HepG2 (cell line): ENCODE measurements at regions not wholly inside any gene's neighbourhood (a gene's known extent, or its start where the extent isn't known, plus 50 kb on each side); places are given as distances from the start of the nearest gene placed in this dataset.

Experiments used
- ATAC-seq: fragments of 200-7000 bp; cut with Tn5 transposase; 3 replicates; pipeline ENCODE4 v1.9.1; 2020; ENCODE audit warnings: mild to moderate bottlenecking, moderate library complexity
- BruUV-seq: library from RNA; stranded (reverse); fragments of 400-500 nt; replicated peaks from 2 replicates; lab custom pipeline; 2021; lab: Mats Ljungman, UMichigan
- CTCF ChIA-PET: fragments of 300-600 bp; formaldehyde crosslinking; extraction: SDS; loops from one replicate; lab custom pipeline; 2021; ENCODE audit warnings: low total read pairs, inconsistent platforms, low intra/inter-chr PET ratio; lab: Yijun Ruan, JAX
- POLR2A ChIA-PET: fragments of 350-600 bp; sonication (Branson Sonifier 250); formaldehyde crosslinking; loops from one replicate; lab custom pipeline; 2020; ENCODE audit warnings: antibody characterized with exemption, inconsistent platforms; lab: Yijun Ruan, JAX
- DNase-seq: peaks from one replicate; pipeline ENCODE4 v3.0.0-alpha.2; 2015; ENCODE audit warnings: low spot score
- FAIRE-seq: peaks from 3 replicates; lab custom pipeline; 2011; peaks lifted over from hg19 to GRCh38; lab: Jason Lieb, UNC
- H2AFZ ChIP-seq: one replicate; pipeline ENCODE4 v1.6.1; 2011; ENCODE audit warnings: low read length, inconsistent platforms
- H3K27ac ChIP-seq: fragments of 300-600 bp; 3 replicates; pipeline ENCODE4 v1.8.0; 2011; ENCODE audit warnings: mixed run types, mild to moderate bottlenecking, mixed read lengths, low read length, inconsistent platforms; ENCODE audit not compliant: insufficient read depth; ENCODE audit errors: extremely low read length
- H3K27me3 ChIP-seq, 2 experiments: fragments of 200-600 bp in 1 of 2; 2 replicates in 1 of 2; 3 replicates in 1 of 2; pipeline versions ENCODE4 v1.6.0 to v1.8.0; 2011; ENCODE audit warnings: low read length in 2 of 2, mild to moderate bottlenecking in 2 of 2, moderate library complexity in 2 of 2, inconsistent platforms in 1 of 2; ENCODE audit not compliant: insufficient read depth in 2 of 2, control insufficient read depth in 1 of 2
- H3K36me3 ChIP-seq, 2 experiments: fragments of 200-600 bp in 1 of 2; replicated peaks in 1 of 2; 2 replicates in 1 of 2; 3 replicates in 1 of 2; pipeline versions ENCODE4 v1.5.1 to v1.8.0; 2011; ENCODE audit warnings: low read length in 2 of 2, inconsistent platforms in 1 of 2; ENCODE audit not compliant: insufficient read depth in 2 of 2, control insufficient read depth in 1 of 2
- H3K4me1 ChIP-seq: 2 replicates; pipeline ENCODE4 v1.5.1; 2012; ENCODE audit warnings: low read length, inconsistent platforms; ENCODE audit not compliant: insufficient read depth
- H3K4me2 ChIP-seq: 2 replicates; pipeline ENCODE4 v1.6.0; 2011; ENCODE audit warnings: low read depth, low read length, inconsistent platforms
- H3K4me3 ChIP-seq, 3 experiments: fragments of 200-600 bp in 1 of 3; sonication (generic), shearing (Covaris generic) in 1 of 3; replicated peaks in 1 of 3; 2 replicates each; pipeline ENCODE4 v1.5.1; 2011 to 2016; ENCODE audit warnings: low read length in 3 of 3, inconsistent platforms in 2 of 3, low read depth in 2 of 3, mild to moderate bottlenecking in 2 of 3, control low read depth in 1 of 3, mixed read lengths in 1 of 3; ENCODE audit not compliant: insufficient read depth in 1 of 3
- H3K79me2 ChIP-seq: one replicate; pipeline ENCODE4 v1.6.1; 2011; ENCODE audit warnings: low read length, inconsistent platforms; ENCODE audit not compliant: insufficient read depth
- H3K9ac ChIP-seq: 2 replicates; pipeline ENCODE4 v1.6.0; 2011; ENCODE audit warnings: mild to moderate bottlenecking, low read depth, low read length, inconsistent platforms; ENCODE audit not compliant: insufficient read depth
- H3K9me3 ChIP-seq: 2 replicates; pipeline ENCODE4 v1.5.1; 2012; ENCODE audit warnings: mild to moderate bottlenecking, low read length
- H4K20me1 ChIP-seq: 2 replicates; pipeline ENCODE4 v1.6.0; 2011; ENCODE audit warnings: inconsistent platforms, mild to moderate bottlenecking, low read length, moderate library complexity; ENCODE audit not compliant: insufficient read depth
- MTF2 ChIP-seq: sonication (generic); formaldehyde crosslinking; IDR thresholded peaks from 2 replicates; pipeline ENCODE4 v1.5.0; 2020; ENCODE audit warnings: missing genetic modification reagents, borderline replicate concordance
- RBAK ChIP-seq: sonication (generic); formaldehyde crosslinking; IDR thresholded peaks from 2 replicates; pipeline ENCODE4 v1.5.1; 2020; ENCODE audit warnings: mild to moderate bottlenecking, missing genetic modification reagents
- ZNF703 ChIP-seq: sonication (generic); formaldehyde crosslinking; IDR thresholded peaks from 2 replicates; pipeline ENCODE4 v1.5.1; 2020; ENCODE audit warnings: missing genetic modification reagents, mild to moderate bottlenecking, moderate library complexity, borderline replicate concordance
- WGBS: methylation state at CpG from one replicate; pipeline ENCODE4 v1.1.6; 2017; ENCODE audit warnings: low lambda C conversion rate; 5-methylcytosine and 5-hydroxymethylcytosine counted together
- in situ Hi-C: cut with HindIII; loops from 2 replicates; pipeline ENCODE4 v1.10.0; 2017; ENCODE audit warnings: low pct_unique_long_range_greater_than_20kb; ENCODE audit not compliant: extremely low pct_ligation_motif_present
- intact Hi-C: fragments of 100-400 bp; cut with micrococcal nuclease; formaldehyde crosslinking; loops from one replicate; pipeline ENCODE4 v1.10.0; 2022; ENCODE audit not compliant: unreplicated experiment
- TF ChIP-seq, protein P1 (sequence below): IDR thresholded peaks from 2 replicates; pipeline ENCODE4 v1.6.1; 2016; ENCODE audit warnings: mild to moderate bottlenecking, missing biosample characterization, missing genetic modification reagents
- TF ChIP-seq, protein P2 (sequence below): conservative IDR thresholded peaks from 2 replicates; pipeline ENCODE4 v1.6.1; 2018; ENCODE audit warnings: missing genetic modification reagents
- TF ChIP-seq, protein P3 (sequence below): sonication (generic); formaldehyde crosslinking; IDR thresholded peaks from 2 replicates; pipeline ENCODE4 v1.5.1; 2020; ENCODE audit warnings: mild to moderate bottlenecking, missing genetic modification reagents, moderate library complexity

DNA sequence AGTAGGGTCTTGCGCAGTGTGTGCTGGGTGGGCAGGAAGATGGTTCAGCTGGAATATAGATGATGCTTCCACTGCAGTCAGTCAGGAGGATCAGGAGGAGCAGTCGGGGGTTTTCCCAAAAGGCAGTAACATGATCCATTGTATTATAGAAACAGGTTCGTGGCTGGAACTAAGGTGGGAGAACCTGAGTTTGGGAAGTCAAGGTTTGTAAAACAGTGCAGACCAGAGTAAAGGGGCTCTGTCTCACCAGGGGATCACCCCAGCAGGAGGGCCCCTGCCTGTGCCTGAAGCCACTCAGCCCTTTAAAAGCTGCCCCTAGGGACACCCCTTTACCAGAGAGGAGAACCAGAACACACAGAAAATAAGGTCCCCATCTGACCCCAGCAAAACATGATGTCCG is 213.4 kb downstream of the AUH start:
- no TSS peak for BruUV-seq
- no peak overlapping the region for H3K9ac ChIP-seq
- no peaks in the 10 kb centered on the region for H4K20me1 ChIP-seq
- no peak overlapping the region for H3K4me2 ChIP-seq
- no peak for DNase-seq
- CTCF ChIA-PET = no interaction called here
- no peaks in the 10 kb centered on the region for H3K9me3 ChIP-seq
- in situ Hi-C loops = no loop called here
- H3K79me2 ChIP-seq = no peaks in the 10 kb centered on the region
- no peak overlapping the region for H3K27ac ChIP-seq
- intact Hi-C loops = no loop called here
- POLR2A ChIA-PET = no interaction called here
- H3K36me3 ChIP-seq = no peaks in the 10 kb centered on the region
- TF ChIP-seq MTF2 (no peak), ZNF703 (no peak), RBAK (CRISPR knock-in tag) (no peak)
- TF ChIP-seq, protein P1, sequence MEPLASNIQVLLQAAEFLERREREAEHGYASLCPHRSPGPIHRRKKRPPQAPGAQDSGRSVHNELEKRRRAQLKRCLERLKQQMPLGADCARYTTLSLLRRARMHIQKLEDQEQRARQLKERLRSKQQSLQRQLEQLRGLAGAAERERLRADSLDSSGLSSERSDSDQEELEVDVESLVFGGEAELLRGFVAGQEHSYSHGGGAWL (CRISPR knock-in tag) = no peak
- TF ChIP-seq, protein P2, sequence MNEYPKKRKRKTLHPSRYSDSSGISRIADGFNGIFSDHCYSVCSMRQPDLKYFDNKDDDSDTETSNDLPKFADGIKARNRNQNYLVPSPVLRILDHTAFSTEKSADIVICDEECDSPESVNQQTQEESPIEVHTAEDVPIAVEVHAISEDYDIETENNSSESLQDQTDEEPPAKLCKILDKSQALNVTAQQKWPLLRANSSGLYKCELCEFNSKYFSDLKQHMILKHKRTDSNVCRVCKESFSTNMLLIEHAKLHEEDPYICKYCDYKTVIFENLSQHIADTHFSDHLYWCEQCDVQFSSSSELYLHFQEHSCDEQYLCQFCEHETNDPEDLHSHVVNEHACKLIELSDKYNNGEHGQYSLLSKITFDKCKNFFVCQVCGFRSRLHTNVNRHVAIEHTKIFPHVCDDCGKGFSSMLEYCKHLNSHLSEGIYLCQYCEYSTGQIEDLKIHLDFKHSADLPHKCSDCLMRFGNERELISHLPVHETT = no peak
- TF ChIP-seq, protein P3, sequence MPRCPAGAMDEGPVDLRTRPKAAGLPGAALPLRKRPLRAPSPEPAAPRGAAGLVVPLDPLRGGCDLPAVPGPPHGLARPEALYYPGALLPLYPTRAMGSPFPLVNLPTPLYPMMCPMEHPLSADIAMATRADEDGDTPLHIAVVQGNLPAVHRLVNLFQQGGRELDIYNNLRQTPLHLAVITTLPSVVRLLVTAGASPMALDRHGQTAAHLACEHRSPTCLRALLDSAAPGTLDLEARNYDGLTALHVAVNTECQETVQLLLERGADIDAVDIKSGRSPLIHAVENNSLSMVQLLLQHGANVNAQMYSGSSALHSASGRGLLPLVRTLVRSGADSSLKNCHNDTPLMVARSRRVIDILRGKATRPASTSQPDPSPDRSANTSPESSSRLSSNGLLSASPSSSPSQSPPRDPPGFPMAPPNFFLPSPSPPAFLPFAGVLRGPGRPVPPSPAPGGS (CRISPR knock-in tag) = no peak
- TF ChIP-seq, all 625 proteins: peak for 0
- no peak for ATAC-seq
- 91% methylated on average over 3 of the region's 4 CpGs for WGBS
- H3K4me3 ChIP-seq = no peak overlapping the region
- H2AFZ ChIP-seq = no peak overlapping the region
- H3K27me3 ChIP-seq = no peaks in the 10 kb centered on the region
- H3K4me1 ChIP-seq = peaks cover 34% of the 10 kb centered on the region
- no peak for FAIRE-seq
